Dedifferentiated amniotic fluid mesenchymal stem cell (primary cell): ENCODE measurements at regions not wholly inside any gene's neighbourhood (a gene's known extent, or its start where the extent isn't known, plus 50 kb on each side); places are given as distances from the start of the nearest gene placed in this dataset.

ENCODE experiments used
- DNase-seq: peaks from one replicate; pipeline ENCODE4 v3.0.0-alpha.2; 2016; ENCODE audit errors: extremely low spot score

DNA sequence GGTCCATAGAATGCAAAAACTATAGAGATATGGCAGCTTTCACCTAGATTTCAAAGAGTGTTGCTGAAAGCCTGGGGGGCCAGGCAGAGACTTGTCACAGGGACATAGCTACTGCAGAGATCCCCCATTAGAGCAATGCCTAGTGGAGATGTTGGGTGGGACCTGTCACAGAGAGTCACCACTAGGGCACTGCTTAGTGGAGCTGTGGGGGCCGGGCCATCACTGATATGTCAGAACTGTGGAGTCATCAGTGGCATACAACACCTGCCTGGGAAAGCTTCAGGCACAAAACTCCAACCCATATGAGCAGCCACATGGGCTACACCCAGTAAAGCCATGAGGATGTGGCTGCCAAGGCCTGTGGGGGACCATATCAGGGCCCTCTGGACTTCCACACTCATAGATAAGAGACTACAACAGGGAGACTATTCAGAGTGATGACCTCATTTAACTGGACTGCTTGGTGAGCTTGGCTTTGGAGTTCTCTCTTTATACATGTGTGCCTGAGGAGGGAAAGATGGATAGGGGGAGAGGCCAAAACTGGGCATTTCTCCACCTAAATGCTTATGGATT is 176.3 kb downstream of the ZNF621 start:
- no peak for DNase-seq

DNA sequence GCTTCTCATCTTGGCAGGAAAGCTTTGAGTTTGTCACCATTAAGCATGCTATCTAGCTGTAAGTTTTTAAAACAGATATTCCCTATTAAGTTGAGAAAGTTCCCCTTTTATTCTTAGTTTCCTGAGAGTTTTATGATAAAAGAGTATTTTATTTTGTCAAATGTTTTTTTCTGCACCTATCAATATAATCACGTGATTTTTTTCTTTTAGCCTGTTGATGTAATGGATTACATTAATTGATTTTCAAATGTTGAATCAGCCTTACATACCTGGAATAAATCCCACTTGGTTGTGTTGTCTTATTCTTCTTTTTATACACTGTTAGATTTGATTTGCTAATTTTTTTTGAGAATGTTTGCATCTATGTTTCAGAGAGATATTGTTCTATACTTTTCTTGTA is 179.5 kb downstream of the ZNF621 start:
- DNase-seq, result no peak

GRCh38 chr3:40705663-40706062 is 180.9 kb downstream of the ZNF621 start:
- DNase-seq, result no peak

DNA sequence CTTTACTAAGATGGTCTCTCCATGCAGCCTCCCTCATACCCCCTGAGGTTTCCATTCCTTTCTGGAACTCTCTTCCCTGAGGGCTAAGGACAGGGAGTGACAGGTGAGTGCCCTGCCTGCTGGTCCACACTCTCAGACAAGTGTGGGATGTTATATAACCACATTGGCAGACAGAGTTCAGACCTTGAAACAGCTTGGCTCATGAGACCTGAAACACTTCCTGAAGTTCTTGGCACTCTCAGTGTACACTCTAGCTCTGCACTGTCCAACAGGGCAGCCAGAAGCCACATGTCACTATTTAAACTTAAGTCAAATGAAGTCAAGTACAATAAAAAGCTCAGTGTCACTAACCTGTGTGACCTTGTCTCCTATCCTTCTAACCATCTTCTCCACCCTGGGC is 188.5 kb downstream of the ZNF621 start:
- no peak for DNase-seq

GRCh38 chr3:40713795-40714194 is 189.0 kb downstream of the ZNF621 start:
- no peak for DNase-seq

GRCh38 chr3:40714771-40715345 is 190.1 kb downstream of the ZNF621 start:
- no peak for DNase-seq

GRCh38 chr3:40715551-40715950 is 190.8 kb downstream of the ZNF621 start:
- DNase-seq, result no peak

DNA sequence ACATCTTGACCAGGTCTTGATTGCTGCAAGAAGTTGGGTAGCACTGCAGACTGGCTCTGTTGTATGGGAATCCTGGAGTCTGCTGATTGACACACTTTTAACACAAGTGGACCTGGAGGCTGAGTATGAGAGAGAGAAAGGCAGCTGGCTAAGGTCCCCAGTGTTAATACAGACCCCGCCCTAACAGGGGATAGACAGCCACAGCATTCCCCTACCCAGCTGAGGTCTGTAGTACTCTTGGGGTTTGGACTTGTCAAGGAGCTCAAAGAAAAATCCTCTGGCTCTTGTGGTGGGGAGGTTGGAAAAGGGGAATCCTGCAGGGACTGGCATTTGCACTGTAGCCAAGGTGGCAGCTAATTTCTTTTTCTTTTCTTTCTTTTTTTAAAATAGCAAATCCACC is 192.7 kb downstream of the ZNF621 start:
- no peak for DNase-seq

- no peak for DNase-seq
Observed at GRCh38 chr3:40718209-40718608, 193.4 kb downstream of the ZNF621 start.

DNA sequence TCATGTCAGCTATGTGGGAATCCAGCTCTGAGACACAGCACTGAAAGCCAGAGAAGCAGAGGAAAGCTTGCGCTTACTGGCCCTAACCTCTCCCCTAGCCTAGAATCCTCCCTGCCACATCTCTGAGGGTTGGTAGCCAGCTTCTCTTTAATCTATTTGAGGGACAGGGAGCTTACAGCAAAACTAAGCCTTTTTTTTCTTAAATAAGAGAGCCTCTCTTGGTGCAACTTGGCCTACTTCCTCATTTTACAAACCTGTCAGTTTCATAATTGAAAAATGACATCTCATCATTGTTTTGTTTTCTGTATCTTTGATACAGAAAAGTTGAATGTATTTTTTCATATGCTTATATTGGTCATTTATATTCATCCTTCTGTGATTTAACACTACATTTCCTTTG is 193.9 kb downstream of the ZNF621 start:
- no peak for DNase-seq

GRCh38 chr3:40719660-40720287 is 195.0 kb downstream of the ZNF621 start:
- no peak for DNase-seq

DNA sequence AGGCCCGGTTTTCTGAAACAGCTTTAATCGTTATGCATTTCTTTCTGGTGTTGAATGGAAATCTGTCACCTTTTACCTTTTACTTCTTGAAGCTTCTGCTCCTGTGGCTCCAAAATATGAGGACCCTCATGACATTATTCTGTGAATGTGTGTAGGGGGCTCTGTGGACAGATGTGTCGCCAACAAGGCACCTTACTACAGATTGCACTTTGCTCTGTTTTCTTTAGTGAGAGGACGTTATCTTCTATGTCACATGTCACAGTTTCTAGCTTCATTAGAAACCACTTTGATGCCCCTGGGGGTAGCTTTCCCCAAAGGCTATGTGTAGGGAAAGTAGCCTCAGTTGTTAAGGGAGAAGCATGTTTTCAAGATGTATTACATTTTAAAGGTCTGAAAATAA is 195.6 kb downstream of the ZNF621 start:
- DNase-seq, result no peak

GRCh38 chr3:40720863-40721262 is 196.1 kb downstream of the ZNF621 start:
- DNase-seq, result no peak

- no peak for DNase-seq
Observed at GRCh38 chr3:40723083-40723660, 198.4 kb downstream of the ZNF621 start.

- DNase-seq, result no peak
Observed at GRCh38 chr3:40725031-40725430, 200.3 kb downstream of the ZNF621 start.

GRCh38 chr3:40731445-40731844 is 206.7 kb downstream of the ZNF621 start:
- no peak for DNase-seq

GRCh38 chr3:40736943-40737342 is 212.2 kb downstream of the ZNF621 start:
- no peak for DNase-seq

DNA sequence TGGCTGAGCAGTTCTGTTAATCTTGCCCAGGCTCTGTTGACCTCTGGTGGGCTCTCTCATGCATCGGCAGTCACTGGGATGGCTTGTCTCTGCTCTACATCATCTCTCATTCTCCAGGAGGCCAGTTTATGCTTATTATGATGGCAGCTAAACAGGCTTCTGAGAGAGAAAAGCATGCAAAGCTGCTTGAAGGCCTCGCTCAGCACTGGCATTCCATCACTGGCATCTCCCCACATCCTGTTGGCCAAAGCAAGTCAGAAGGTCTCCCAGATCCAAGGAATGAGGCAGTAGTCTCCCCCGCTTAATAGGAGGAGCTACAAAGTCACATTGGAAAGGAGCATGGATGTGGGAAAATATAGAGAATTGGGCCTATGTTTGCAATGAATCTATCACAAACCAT is 212.6 kb downstream of the ZNF621 start:
- no peak for DNase-seq

DNA sequence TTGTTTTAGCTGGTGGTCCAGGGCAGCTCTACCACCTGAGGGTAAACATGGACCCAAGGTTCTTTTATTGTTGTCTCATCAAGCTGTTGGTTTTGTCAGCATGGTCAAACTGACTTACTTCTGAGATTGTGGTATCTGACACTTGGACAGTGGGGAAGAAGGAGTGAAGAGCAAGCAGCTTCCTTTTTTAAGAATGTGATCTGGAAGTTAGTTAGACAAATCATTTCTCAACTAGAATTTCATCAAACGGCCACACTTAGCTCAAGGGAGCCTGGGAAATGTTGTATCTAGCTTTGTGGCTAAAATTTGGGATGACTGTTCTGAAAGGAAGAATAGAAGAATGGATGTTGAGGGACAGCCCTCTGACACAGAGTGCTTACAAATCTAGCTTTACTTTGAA is 215.2 kb downstream of the ZNF621 start:
- DNase-seq, result no peak

- DNase-seq, result no peak
Observed at GRCh38 chr3:40741729-40742128, 217.0 kb downstream of the ZNF621 start.

GRCh38 chr3:40745381-40746106 is 220.8 kb downstream of the ZNF621 start:
- no peak for DNase-seq

DNA sequence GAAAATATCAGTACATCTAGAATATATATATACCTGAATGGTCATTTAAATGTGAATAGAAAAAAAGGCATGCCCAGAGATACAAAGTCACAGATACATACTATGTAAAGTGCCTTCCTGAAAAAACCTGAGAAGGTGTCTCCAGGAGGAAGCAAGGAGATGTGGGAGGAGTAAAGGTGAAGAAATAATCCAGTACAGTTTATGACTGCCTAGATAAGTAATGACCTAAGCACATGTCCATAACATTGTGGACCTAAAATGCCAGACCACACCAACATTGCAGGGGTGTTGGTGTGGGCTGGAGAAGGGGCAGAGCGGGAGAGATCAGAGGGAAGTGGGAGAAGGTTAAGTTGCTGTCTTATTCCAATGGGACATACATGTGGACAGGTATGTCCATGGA is 226.9 kb downstream of the ZNF621 start:
- DNase-seq, result no peak

- no peak for DNase-seq
Observed at GRCh38 chr3:40752492-40752891, 227.7 kb downstream of the ZNF621 start.
